ENCODE measurements at regions not wholly inside any gene's neighbourhood (a gene's known extent, or its start where the extent isn't known, plus 50 kb on each side); places are given as distances from the start of the nearest gene placed in this dataset.
A peak's percentile ranks its signal among the peaks of the same experiment; 100 is the strongest.

DNA sequence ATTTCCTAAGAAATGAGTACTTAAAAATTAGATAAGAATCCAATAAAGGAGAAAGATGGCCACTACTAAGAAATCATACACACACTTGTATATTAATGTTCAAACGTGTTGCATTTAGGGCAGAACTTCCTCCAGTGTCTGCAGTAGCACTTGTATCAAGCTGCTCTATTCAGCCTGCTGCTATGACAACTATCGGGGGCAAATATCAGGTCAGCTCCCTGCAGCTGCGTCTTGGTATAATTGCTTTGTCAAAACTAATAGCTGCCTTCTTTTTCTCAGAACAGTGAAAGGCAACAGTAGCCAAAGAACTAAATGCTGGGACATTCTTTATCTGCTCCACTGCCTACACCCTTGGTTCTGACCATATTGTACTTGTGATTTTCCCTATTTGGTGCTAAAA is 300.7 kb downstream of the NOL4 start:
- no peak for DNase-seq (ENCODE audit: low read depth)

DNA sequence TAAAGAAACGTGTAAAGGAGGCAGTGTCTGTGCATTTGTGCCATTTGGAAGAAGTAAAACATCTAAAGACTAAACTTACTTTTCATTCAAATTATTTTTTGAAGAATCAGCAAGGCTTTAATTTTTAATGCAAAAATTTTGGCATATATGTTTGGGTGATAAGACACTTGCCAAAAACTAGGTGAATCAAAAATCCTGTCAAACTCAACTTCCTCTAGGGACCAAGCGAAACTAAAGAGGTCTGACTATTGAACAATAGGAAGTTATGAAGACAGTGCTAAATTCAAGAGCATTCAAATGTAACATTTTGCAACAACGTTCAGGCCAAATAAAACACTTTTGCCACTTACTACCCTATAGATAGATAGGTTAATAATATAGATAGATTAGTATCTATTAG is 306.1 kb downstream of the NOL4 start:
- DNase-seq (ENCODE audit: low read depth) = no peak
- H3K4me3 ChIP-seq (ENCODE audit: low read depth, low read length) = no peak overlapping the region
- TF ChIP-seq, protein P1, sequence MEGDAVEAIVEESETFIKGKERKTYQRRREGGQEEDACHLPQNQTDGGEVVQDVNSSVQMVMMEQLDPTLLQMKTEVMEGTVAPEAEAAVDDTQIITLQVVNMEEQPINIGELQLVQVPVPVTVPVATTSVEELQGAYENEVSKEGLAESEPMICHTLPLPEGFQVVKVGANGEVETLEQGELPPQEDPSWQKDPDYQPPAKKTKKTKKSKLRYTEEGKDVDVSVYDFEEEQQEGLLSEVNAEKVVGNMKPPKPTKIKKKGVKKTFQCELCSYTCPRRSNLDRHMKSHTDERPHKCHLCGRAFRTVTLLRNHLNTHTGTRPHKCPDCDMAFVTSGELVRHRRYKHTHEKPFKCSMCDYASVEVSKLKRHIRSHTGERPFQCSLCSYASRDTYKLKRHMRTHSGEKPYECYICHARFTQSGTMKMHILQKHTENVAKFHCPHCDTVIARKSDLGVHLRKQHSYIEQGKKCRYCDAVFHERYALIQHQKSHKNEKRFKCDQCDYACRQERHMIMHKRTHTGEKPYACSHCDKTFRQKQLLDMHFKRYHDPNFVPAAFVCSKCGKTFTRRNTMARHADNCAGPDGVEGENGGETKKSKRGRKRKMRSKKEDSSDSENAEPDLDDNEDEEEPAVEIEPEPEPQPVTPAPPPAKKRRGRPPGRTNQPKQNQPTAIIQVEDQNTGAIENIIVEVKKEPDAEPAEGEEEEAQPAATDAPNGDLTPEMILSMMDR (IDR thresholded peaks at IDR 0.05; ENCODE audit: insufficient read depth, low read length) = no peak

More for the DNA sequence above, 300.7 kb downstream of the NOL4 start:
- H3K4me3 ChIP-seq (ENCODE audit: low read depth, low read length) = no peak overlapping the region
- TF ChIP-seq, protein P1 (IDR thresholded peaks at IDR 0.05; ENCODE audit: insufficient read depth, low read length) = no peak

DNA sequence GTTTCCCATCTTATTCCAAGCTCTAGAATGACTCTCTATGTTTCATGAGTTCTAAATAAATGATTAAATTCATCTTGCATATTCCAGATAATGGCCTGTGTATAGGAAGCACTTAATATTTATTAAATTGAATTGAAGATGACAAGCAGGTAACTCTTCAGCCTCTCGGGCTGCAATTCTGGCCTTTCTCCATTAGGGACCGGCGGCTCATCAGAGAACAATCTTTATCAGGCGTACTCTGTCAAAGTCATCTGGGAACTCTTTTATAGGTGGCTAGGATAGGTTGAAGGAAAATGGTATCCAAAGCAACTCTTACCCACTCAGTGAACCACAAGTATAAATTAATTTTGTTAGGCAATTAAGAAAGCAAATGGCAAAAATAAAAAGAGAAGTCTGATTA is 308.5 kb downstream of the NOL4 start:
- DNase-seq (ENCODE audit: low read depth) = no peak
- H3K4me3 ChIP-seq (ENCODE audit: low read depth, low read length) = no peak overlapping the region
- TF ChIP-seq, protein P1 (IDR thresholded peaks at IDR 0.05; ENCODE audit: insufficient read depth, low read length) = no peak

DNA sequence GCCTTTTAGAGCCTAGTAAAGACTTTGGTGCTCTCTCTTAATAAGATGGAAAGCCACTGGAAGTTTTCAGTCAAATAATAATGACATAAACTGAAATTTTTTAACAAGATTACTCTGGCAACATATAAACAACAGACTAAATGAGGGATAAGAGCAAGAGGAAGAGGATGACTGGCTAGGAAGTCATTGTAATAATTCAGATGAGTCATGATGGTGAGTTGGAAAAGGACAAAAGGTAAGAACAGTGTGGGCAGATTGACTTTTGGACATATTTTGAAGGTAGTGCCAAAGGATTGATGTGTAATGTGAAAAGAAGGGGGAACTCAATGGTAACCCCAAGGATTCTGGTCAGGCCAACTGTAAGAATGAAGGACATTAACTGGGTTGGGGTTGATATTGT is 310.3 kb downstream of the NOL4 start:
- DNase-seq (ENCODE audit: low read depth) = peak; percentile 3
- TF ChIP-seq, protein P1 (IDR thresholded peaks at IDR 0.05; ENCODE audit: insufficient read depth, low read length) = no peak
- no peak overlapping the region for H3K4me3 ChIP-seq (ENCODE audit: low read depth, low read length)

DNA sequence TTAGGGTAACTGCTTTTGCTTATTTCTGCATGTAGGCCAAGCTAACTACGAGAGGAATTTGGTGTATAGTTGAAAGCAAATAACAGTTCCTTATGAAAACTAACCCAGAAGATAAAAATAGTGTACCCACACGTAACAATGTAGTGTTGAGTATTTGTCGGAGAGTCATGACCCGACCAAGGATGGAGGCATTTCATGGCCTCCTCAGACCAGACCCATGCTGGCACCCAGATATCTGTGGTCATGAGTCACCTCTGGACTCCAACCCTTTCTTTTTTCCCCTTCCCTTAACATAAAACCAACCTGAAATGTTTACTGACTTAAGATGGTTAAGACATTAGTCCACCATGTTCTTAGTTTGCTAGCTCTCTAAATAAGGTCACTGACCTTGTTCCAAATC is 318.7 kb downstream of the NOL4 start:
- H3K4me3 ChIP-seq (ENCODE audit: low read depth, low read length) = no peak overlapping the region
- no peak for DNase-seq (ENCODE audit: low read depth)

DNA sequence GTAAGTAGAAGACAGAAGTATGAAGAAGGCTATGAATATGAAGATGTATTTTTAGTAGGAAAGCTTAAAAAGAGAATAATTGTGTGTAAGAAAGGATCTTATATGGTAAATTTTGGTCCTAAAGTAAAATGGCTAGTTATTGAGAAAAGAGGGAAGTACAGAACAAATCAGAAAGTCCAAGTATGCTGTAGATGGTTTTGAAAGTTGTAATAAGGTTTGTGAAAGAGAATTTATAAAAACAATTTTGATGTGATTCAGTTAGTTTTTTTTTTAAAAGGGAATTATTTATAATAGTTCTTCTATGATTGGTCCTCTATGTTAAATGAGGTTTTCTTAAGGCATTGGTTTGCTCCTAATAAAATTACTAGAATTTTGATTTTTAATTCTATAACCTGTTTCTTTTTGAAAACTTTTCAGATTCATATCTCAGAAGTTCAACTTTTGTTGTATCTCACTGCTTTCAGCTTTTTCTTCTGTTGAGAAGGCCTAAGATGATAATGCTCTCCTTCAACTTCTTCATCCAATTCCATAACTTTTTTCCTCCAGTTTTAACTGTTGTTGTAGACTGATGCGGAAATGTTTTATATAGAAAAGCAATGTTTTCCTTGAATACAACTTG is 322.7 kb downstream of the NOL4 start:
- TF ChIP-seq, protein P1 (IDR thresholded peaks at IDR 0.05; ENCODE audit: insufficient read depth, low read length) = no peak
- no peak overlapping the region for H3K4me3 ChIP-seq (ENCODE audit: low read depth, low read length)
- no peak for DNase-seq (ENCODE audit: low read depth)

More for the DNA sequence above, 318.7 kb downstream of the NOL4 start:
- TF ChIP-seq, protein P1 (IDR thresholded peaks at IDR 0.05; ENCODE audit: insufficient read depth, low read length) = no peak

DNA sequence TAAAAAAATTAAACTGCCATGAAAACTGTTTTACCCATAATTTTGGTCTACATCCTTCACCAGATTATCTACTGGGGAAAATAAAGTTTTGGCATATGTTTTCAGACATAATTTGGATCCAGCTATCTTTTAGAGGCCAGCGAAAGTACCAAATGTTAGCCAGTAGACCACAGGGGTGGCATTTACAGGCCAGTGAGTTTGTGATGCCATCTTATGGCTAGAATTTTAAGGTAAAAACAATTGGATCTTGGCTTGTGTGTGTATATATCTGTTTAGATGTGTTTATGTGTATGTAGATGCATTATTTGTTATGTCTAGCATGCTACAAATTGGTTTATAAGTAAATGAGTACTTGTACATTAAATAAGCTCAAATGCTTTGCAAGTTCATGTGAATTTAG is 322.6 kb downstream of the ASXL3 start:
- no peak for DNase-seq (ENCODE audit: low read depth)
- TF ChIP-seq, protein P1 (IDR thresholded peaks at IDR 0.05; ENCODE audit: insufficient read depth, low read length) = no peak
- no peak overlapping the region for H3K4me3 ChIP-seq (ENCODE audit: low read depth, low read length)
